ENCODE measurements at regions not wholly inside any gene's neighbourhood (a gene's known extent, or its start where the extent isn't known, plus 50 kb on each side); places are given as distances from the start of the nearest gene placed in this dataset.

DNA sequence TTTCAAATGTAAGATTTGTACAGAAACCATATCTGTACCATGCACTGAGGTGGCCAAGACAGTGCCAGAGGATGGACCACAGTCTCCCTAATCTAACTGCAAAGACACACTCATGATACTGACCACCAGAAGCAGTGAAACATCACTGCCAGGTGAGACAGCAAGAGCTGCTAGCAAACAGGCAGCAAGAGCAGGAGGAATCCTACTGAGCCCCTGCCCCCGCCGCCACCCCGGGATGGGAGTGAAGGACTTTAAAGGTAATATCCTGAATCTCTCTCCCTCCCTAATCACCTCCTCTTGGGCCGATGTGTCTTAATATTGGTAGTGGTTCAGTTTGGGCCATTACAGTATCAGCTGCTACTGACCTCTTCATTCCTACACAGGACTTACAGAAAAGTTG is 144.3 kb downstream of the XPNPEP1 start:
- TF ChIP-seq CTCF (IDR thresholded peaks at IDR 0.05; ENCODE audit: poor library complexity) = no peak
- TF ChIP-seq EZH2phosphoT487 (IDR thresholded peaks at IDR 0.05; ENCODE audit: low read depth, severe bottlenecking, unreplicated experiment) = no peak
- no peak for TF ChIP-seq EZH2 (IDR thresholded peaks at IDR 0.05; ENCODE audit: borderline replicate concordance)
